ENCODE measurements at regions not wholly inside any gene's neighbourhood (a gene's known extent, or its start where the extent isn't known, plus 50 kb on each side); places are given as distances from the start of the nearest gene placed in this dataset.
"Not testable (repeated sequence)": the region's sequence is repeated elsewhere in the genome, so short reads cannot be mapped to it uniquely, and the experiment has no call there.

- no peak for DNase-seq
These were observed 108.5 kb downstream of the FEM1C start for GRCh38 chr5:115435778-115436712.

- DNase-seq: no peak
These were observed 109.4 kb downstream of the FEM1C start for GRCh38 chr5:115435065-115435777.

- DNase-seq: no peak
These were observed 110.7 kb downstream of the FEM1C start for GRCh38 chr5:115433918-115434317.

GRCh38 chr5:115432691-115433090, 111.9 kb downstream of the FEM1C start:
- no peak for DNase-seq

DNA sequence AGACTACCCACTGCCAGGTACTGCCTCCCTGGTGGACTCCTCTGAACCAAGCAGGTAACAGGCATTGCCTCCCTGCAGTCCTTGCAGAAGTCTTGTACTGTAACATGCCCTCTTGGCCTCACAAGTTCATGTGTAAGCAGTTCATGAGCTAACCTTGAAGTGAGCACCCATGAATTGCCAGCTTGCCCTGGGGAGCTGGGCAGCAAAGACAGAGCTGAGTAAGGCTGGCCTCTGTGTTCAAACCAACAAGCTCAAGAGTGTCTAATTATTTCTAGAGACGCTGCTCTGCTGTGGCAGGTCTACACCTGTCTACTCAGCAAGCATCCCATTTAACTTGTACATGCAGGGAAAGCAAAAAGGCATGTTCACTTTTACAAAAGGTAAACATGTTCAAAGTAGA, 113.5 kb downstream of the FEM1C start:
- no peak for DNase-seq

GRCh38 chr5:115430374-115430773, 114.2 kb downstream of the FEM1C start:
- no peak for DNase-seq

DNA sequence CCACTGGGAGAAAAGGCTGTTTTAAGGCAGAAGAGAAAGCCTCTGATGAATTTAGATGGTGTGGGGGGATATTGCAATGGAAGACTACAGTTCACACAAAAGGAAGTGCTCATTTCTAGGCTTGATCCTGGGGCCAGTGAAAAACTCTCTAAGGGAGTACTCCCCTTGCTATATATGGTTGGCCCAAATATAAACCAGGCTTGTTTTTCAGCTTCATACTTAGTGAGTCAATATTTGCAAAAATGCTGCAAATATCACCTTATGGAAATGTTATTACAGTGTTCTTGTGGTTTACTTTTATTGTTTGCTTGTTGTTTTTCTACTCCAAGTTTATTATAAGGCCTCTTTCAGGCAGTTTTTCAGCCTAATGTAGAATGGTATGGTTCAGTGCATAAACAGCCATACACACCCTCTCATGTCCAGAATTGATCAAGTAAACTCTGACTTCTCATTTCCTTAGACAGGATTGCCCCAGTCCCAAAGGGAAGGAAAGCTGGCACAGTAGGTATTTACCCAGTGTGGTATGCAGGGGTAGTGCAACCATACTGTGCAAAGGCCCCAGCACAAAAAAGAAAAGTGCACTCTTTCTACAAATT, 115.1 kb downstream of the FEM1C start:
- DNase-seq: no peak

- no peak for DNase-seq
These were observed 115.9 kb downstream of the FEM1C start for GRCh38 chr5:115428676-115429075.

GRCh38 chr5:115428248-115428647, 116.3 kb downstream of the FEM1C start:
- no peak for DNase-seq

DNA sequence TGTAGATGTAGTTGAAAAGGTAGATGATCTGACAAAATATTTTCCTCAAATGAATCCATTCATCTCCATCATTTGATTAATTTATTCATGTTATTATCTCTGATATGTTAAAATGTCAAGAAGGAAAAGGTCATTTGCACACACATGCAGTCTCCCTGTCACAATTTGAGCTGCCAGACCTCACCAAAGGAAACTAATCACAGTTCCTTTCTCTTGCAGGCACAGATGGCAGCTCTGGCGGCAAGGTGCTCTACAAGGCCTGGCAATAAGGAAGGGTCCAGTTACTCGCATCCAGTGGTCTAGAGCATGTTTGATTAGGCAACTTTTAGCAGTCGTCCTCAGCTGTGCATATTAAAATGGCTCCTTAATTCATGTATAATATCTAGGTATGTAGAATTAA, 120.1 kb downstream of the FEM1C start:
- no peak for DNase-seq

- DNase-seq: no peak
These were observed 120.5 kb downstream of the FEM1C start for GRCh38 chr5:115424030-115424429.

- DNase-seq: no peak
These were observed 121.0 kb downstream of the FEM1C start for GRCh38 chr5:115423541-115423940.

GRCh38 chr5:115423051-115423450, 121.5 kb downstream of the FEM1C start:
- no peak for DNase-seq

DNA sequence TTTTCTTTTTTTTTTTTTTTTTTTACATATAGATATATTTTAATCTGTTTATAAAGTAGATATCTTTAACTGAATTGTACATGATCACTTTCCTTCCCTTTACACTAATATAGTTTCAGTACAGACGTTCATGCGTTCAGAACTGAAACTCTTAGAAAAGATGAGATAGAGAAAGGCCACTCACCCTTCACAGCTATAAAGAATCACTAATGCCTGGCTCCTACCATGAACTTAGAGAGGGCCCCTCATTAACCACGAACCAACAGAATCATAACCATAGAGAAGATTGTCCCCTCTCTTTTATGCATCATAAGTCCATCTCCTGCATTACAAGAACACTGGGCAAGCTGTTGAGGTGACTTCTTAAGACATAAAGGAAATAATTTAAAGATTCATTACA, 123.8 kb downstream of the FEM1C start:
- not testable (repeated sequence) for DNase-seq

DNA sequence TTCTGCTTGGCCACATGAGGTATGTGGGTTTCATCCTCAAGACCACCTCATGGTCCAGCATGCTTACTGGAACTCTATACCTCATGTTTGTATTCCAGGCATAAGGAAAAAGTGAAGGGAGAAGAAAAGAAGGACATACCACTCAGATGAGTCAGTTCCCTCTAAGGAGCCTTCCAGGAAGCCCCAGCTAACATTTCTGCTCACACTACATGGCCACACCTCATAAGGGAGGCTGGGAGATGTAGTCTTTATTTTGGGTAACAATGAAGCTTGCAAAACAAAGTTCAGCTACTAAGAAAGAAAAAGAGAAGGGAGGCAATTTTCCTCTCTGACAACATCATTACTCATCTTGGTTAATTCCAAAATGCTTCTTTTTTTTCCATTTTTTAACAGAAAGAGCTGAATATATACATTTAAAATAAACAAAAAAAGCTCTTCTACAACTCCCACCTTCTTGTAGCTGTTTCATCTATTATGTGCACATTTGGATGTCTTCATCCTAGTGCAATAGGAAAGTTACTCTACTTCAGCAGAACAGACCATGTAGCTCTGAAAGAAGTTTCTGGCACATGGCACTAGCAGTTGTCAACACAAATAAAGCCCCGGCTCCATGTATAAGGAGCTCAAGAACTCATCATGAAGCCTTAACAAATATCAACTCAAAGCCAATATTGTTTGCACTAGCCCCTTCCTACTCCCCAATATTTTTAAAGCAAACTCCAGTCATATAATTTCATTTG, 123.6 kb upstream of the CCDC112 start:
- peak; percentile 46 for DNase-seq

GRCh38 chr5:115418788-115419187, 122.3 kb upstream of the CCDC112 start:
- no peak for DNase-seq

GRCh38 chr5:115417076-115417475, 120.6 kb upstream of the CCDC112 start:
- no peak for DNase-seq

GRCh38 chr5:115415143-115415491, 118.7 kb upstream of the CCDC112 start:
- no peak for DNase-seq

- no peak for DNase-seq
These were observed 118.1 kb upstream of the CCDC112 start for GRCh38 chr5:115414406-115415142.

DNA sequence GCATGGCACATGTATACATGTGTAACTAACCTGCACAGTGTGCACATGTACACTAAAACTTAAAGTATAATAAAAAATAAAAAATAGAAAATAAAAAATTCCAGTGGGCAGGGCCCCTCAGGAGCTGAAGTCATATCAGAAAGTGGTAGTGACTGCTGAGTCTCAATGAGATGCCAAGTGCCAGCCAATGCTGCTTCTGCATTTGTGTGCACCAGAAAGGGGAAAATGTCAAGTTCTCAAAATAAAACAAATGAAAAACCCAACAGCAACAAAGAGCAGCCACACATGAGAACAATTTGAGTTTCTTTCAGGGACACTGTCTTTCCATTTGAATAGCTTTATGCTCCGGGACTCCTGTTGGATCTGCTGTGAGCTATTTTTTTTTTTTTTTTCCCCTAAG, 117.2 kb upstream of the CCDC112 start:
- no peak for DNase-seq

- DNase-seq: no peak
These were observed 112.6 kb upstream of the CCDC112 start for GRCh38 chr5:115409094-115409493.

- DNase-seq: no peak
These were observed 106.5 kb upstream of the CCDC112 start for GRCh38 chr5:115402822-115403577.

All from amniotic stem cell (primary cell).